ENCODE measurements at regions not wholly inside any gene's neighbourhood (a gene's known extent, or its start where the extent isn't known, plus 50 kb on each side); places are given as distances from the start of the nearest gene placed in this dataset.
"Not testable (repeated sequence)": the region's sequence is repeated elsewhere in the genome, so short reads cannot be mapped to it uniquely, and the experiment has no call there.

- Histone ChIP-seq H3K36me3 (ENCODE audit: control insufficient read depth, insufficient read depth, low read length) (no peaks in the 10 kb centered on the region), H3K27me3 (ENCODE audit: control insufficient read depth, insufficient read depth, low read length) (no peaks in the 10 kb centered on the region), H3K4me3 (ENCODE audit: low read length) (no peak overlapping the region), H3K9me3 (ENCODE audit: control insufficient read depth, insufficient read depth, low read length) (no peaks in the 10 kb centered on the region), H3K27ac (ENCODE audit: low read length) (no peak overlapping the region), H3K4me1 (ENCODE audit: control insufficient read depth, insufficient read depth, low read length) (0 out of 2 replicates have a peak, but pooled peaks cover 1% of the 10 kb centered on the region)
- DNase-seq (ENCODE audit: low read depth, low spot score): no peak
- no CpG with 5 or more reads among the region's 1 CpG for WGBS (ENCODE audit: insufficient coverage, insufficient read length)
These were observed 614.8 kb upstream of the DIPK2B start for GRCh38 chrX:45815441-45815840.

GRCh38 chrX:45811326-45811725 lies 610.6 kb upstream of the DIPK2B start:
- H3K4me1 ChIP-seq (ENCODE audit: control insufficient read depth, insufficient read depth, low read length): 0 out of 2 replicates have a peak, but pooled peaks cover 1% of the 10 kb centered on the region
- H3K27me3 ChIP-seq (ENCODE audit: control insufficient read depth, insufficient read depth, low read length): no peaks in the 10 kb centered on the region
- no peak overlapping the region for H3K27ac ChIP-seq (ENCODE audit: low read length)
- H3K4me3 ChIP-seq (ENCODE audit: low read length): no peak overlapping the region
- no peak for DNase-seq (ENCODE audit: low read depth, low spot score)
- no peaks in the 10 kb centered on the region for H3K36me3 ChIP-seq (ENCODE audit: control insufficient read depth, insufficient read depth, low read length)
- no peaks in the 10 kb centered on the region for H3K9me3 ChIP-seq (ENCODE audit: control insufficient read depth, insufficient read depth, low read length)
- WGBS (ENCODE audit: insufficient coverage, insufficient read length): no CpG with 5 or more reads among the region's 6 CpGs

- H3K27me3 ChIP-seq (ENCODE audit: control insufficient read depth, insufficient read depth, low read length): no peaks in the 10 kb centered on the region
- no CpG with 5 or more reads among the region's 12 CpGs for WGBS (ENCODE audit: insufficient coverage, insufficient read length)
- no peak for DNase-seq (ENCODE audit: low read depth, low spot score)
- no peaks in the 10 kb centered on the region for H3K9me3 ChIP-seq (ENCODE audit: control insufficient read depth, insufficient read depth, low read length)
- H3K27ac ChIP-seq (ENCODE audit: low read length): no peak overlapping the region
- no peaks in the 10 kb centered on the region for H3K36me3 ChIP-seq (ENCODE audit: control insufficient read depth, insufficient read depth, low read length)
- 0 out of 2 replicates have a peak, but pooled peaks cover 1% of the 10 kb centered on the region for H3K4me1 ChIP-seq (ENCODE audit: control insufficient read depth, insufficient read depth, low read length)
- no peak overlapping the region for H3K4me3 ChIP-seq (ENCODE audit: low read length)
These were observed 607.1 kb upstream of the DIPK2B start for GRCh38 chrX:45807572-45808425.

GRCh38 chrX:45806410-45807121 lies 605.9 kb upstream of the DIPK2B start:
- Histone ChIP-seq H3K36me3 (ENCODE audit: control insufficient read depth, insufficient read depth, low read length) (no peaks in the 10 kb centered on the region), H3K4me1 (ENCODE audit: control insufficient read depth, insufficient read depth, low read length) (0 out of 2 replicates have a peak, but pooled peaks cover 1% of the 10 kb centered on the region), H3K9me3 (ENCODE audit: control insufficient read depth, insufficient read depth, low read length) (no peaks in the 10 kb centered on the region), H3K27ac (ENCODE audit: low read length) (no peak overlapping the region), H3K27me3 (ENCODE audit: control insufficient read depth, insufficient read depth, low read length) (no peaks in the 10 kb centered on the region), H3K4me3 (ENCODE audit: low read length) (no peak overlapping the region)
- DNase-seq (ENCODE audit: low read depth, low spot score): no peak
- no CpG with 5 or more reads among the region's 10 CpGs for WGBS (ENCODE audit: insufficient coverage, insufficient read length)

- DNase-seq (ENCODE audit: low read depth, low spot score): no peak
- Histone ChIP-seq H3K9me3 (ENCODE audit: control insufficient read depth, insufficient read depth, low read length) (no peaks in the 10 kb centered on the region), H3K4me3 (ENCODE audit: low read length) (no peak overlapping the region), H3K4me1 (ENCODE audit: control insufficient read depth, insufficient read depth, low read length) (peaks cover 3% of the 10 kb centered on the region; the same call in 1 of the 2 replicates), H3K27ac (ENCODE audit: low read length) (no peak overlapping the region), H3K36me3 (ENCODE audit: control insufficient read depth, insufficient read depth, low read length) (no peaks in the 10 kb centered on the region), H3K27me3 (ENCODE audit: control insufficient read depth, insufficient read depth, low read length) (no peaks in the 10 kb centered on the region)
- no CpG with 5 or more reads among the region's 3 CpGs for WGBS (ENCODE audit: insufficient coverage, insufficient read length)
These were observed 603.6 kb upstream of the DIPK2B start for GRCh38 chrX:45804276-45804675.

- WGBS (ENCODE audit: insufficient coverage, insufficient read length): no CpG with 5 or more reads among the region's 4 CpGs
- H3K9me3 ChIP-seq (ENCODE audit: control insufficient read depth, insufficient read depth, low read length): no peaks in the 10 kb centered on the region
- no peak for DNase-seq (ENCODE audit: low read depth, low spot score)
- peaks cover 3% of the 10 kb centered on the region; the same call in 1 of the 2 replicates for H3K4me1 ChIP-seq (ENCODE audit: control insufficient read depth, insufficient read depth, low read length)
- H3K36me3 ChIP-seq (ENCODE audit: control insufficient read depth, insufficient read depth, low read length): no peaks in the 10 kb centered on the region
- H3K27ac ChIP-seq (ENCODE audit: low read length): no peak overlapping the region
- H3K27me3 ChIP-seq (ENCODE audit: control insufficient read depth, insufficient read depth, low read length): no peaks in the 10 kb centered on the region
- no peak overlapping the region for H3K4me3 ChIP-seq (ENCODE audit: low read length)
These were observed 602.8 kb upstream of the DIPK2B start for GRCh38 chrX:45803383-45803921.

- Histone ChIP-seq H3K4me3 (ENCODE audit: low read length) (no peak overlapping the region), H3K4me1 (ENCODE audit: control insufficient read depth, insufficient read depth, low read length) (peaks cover 3% of the 10 kb centered on the region; the same call in 1 of the 2 replicates), H3K36me3 (ENCODE audit: control insufficient read depth, insufficient read depth, low read length) (no peaks in the 10 kb centered on the region), H3K9me3 (ENCODE audit: control insufficient read depth, insufficient read depth, low read length) (no peaks in the 10 kb centered on the region), H3K27me3 (ENCODE audit: control insufficient read depth, insufficient read depth, low read length) (no peaks in the 10 kb centered on the region), H3K27ac (ENCODE audit: low read length) (no peak overlapping the region)
- no peak for DNase-seq (ENCODE audit: low read depth, low spot score)
- no CpG with 5 or more reads among the region's 6 CpGs for WGBS (ENCODE audit: insufficient coverage, insufficient read length)
These were observed 600.9 kb upstream of the DIPK2B start for GRCh38 chrX:45801554-45801953.

GRCh38 chrX:45800746-45801453 lies 600.2 kb upstream of the DIPK2B start:
- not testable (repeated sequence) for H3K36me3 ChIP-seq (ENCODE audit: control insufficient read depth, insufficient read depth, low read length); DNase-seq (ENCODE audit: low read depth, low spot score); H3K4me1 ChIP-seq (ENCODE audit: control insufficient read depth, insufficient read depth, low read length); H3K4me3 ChIP-seq (ENCODE audit: low read length); H3K27ac ChIP-seq (ENCODE audit: low read length); H3K27me3 ChIP-seq (ENCODE audit: control insufficient read depth, insufficient read depth, low read length); H3K9me3 ChIP-seq (ENCODE audit: control insufficient read depth, insufficient read depth, low read length)
- WGBS (ENCODE audit: insufficient coverage, insufficient read length): no CpG with 5 or more reads among the region's 16 CpGs

GRCh38 chrX:45799576-45799975 lies 598.9 kb upstream of the DIPK2B start:
- peaks cover 3% of the 10 kb centered on the region; the same call in 1 of the 2 replicates for H3K4me1 ChIP-seq (ENCODE audit: control insufficient read depth, insufficient read depth, low read length)
- DNase-seq (ENCODE audit: low read depth, low spot score): no peak
- no peaks in the 10 kb centered on the region for H3K27me3 ChIP-seq (ENCODE audit: control insufficient read depth, insufficient read depth, low read length)
- H3K27ac ChIP-seq (ENCODE audit: low read length): no peak overlapping the region
- WGBS (ENCODE audit: insufficient coverage, insufficient read length): no CpG with 5 or more reads among the region's 6 CpGs
- no peak overlapping the region for H3K4me3 ChIP-seq (ENCODE audit: low read length)
- H3K36me3 ChIP-seq (ENCODE audit: control insufficient read depth, insufficient read depth, low read length): no peaks in the 10 kb centered on the region
- no peaks in the 10 kb centered on the region for H3K9me3 ChIP-seq (ENCODE audit: control insufficient read depth, insufficient read depth, low read length)

GRCh38 chrX:45795546-45795945 lies 594.9 kb upstream of the DIPK2B start:
- no peaks in the 10 kb centered on the region for H3K9me3 ChIP-seq (ENCODE audit: control insufficient read depth, insufficient read depth, low read length)
- no peak overlapping the region for H3K27ac ChIP-seq (ENCODE audit: low read length)
- no peaks in the 10 kb centered on the region; the same call in 1 of the 2 replicates for H3K36me3 ChIP-seq (ENCODE audit: control insufficient read depth, insufficient read depth, low read length)
- H3K4me3 ChIP-seq (ENCODE audit: low read length): no peak overlapping the region
- peaks cover 3% of the 10 kb centered on the region; the same call in 1 of the 2 replicates for H3K4me1 ChIP-seq (ENCODE audit: control insufficient read depth, insufficient read depth, low read length)
- DNase-seq (ENCODE audit: low read depth, low spot score): no peak
- no peaks in the 10 kb centered on the region for H3K27me3 ChIP-seq (ENCODE audit: control insufficient read depth, insufficient read depth, low read length)
